GM21825 (cell line): ENCODE measurements at regions not wholly inside any gene's neighbourhood (a gene's known extent, or its start where the extent isn't known, plus 50 kb on each side); places are given as distances from the start of the nearest gene placed in this dataset.
"Not testable (repeated sequence)": the region's sequence is repeated elsewhere in the genome, so short reads cannot be mapped to it uniquely, and the experiment has no call there.

Experiments
- ATAC-seq: cut with Tn5 transposase; IDR thresholded peaks from one replicate; pipeline ENCODE4 v1.9.1; 2021; ENCODE audit warnings: mild to moderate bottlenecking, moderate library complexity; ENCODE audit not compliant: unreplicated experiment

GRCh38 chr10:125257521-125258108 is 97.3 kb upstream of the CTBP2 start:
- ATAC-seq, result no peak

- ATAC-seq, result no peak
Observed at GRCh38 chr10:125256026-125256425, 95.7 kb upstream of the CTBP2 start.

- ATAC-seq, result no peak
Observed at GRCh38 chr10:125252937-125253336, 92.6 kb upstream of the CTBP2 start.

- ATAC-seq, result not testable (repeated sequence)
Observed at GRCh38 chr10:125250834-125251233, 90.5 kb upstream of the CTBP2 start.

GRCh38 chr10:125249948-125250347 is 89.6 kb upstream of the CTBP2 start:
- no peak for ATAC-seq

GRCh38 chr10:125248489-125248888 is 88.1 kb upstream of the CTBP2 start:
- ATAC-seq, result no peak

- no peak for ATAC-seq
Observed at GRCh38 chr10:125247576-125247975, 87.2 kb upstream of the CTBP2 start.

- ATAC-seq, result no peak
Observed at GRCh38 chr10:125243532-125244253, 83.3 kb upstream of the CTBP2 start.

GRCh38 chr10:125238682-125239081 is 78.3 kb upstream of the CTBP2 start:
- no peak for ATAC-seq

- ATAC-seq, result no peak
Observed at GRCh38 chr10:125236091-125236490, 75.7 kb upstream of the CTBP2 start.

- no peak for ATAC-seq
Observed at GRCh38 chr10:125235093-125236069, 75.0 kb upstream of the CTBP2 start.

GRCh38 chr10:125234576-125234975 is 74.2 kb upstream of the CTBP2 start:
- ATAC-seq, result not testable (repeated sequence)

GRCh38 chr10:125233726-125234125 is 73.4 kb upstream of the CTBP2 start:
- no peak for ATAC-seq

- no peak for ATAC-seq
Observed at GRCh38 chr10:125232841-125233240, 72.5 kb upstream of the CTBP2 start.

GRCh38 chr10:125231813-125232475 is 71.6 kb upstream of the CTBP2 start:
- ATAC-seq, result no peak

GRCh38 chr10:125231116-125231812 is 70.9 kb upstream of the CTBP2 start:
- ATAC-seq, result no peak

GRCh38 chr10:125230251-125230650 is 69.9 kb upstream of the CTBP2 start:
- ATAC-seq, result no peak

- not testable (repeated sequence) for ATAC-seq
Observed at GRCh38 chr10:125228245-125228940, 68.0 kb upstream of the CTBP2 start.

GRCh38 chr10:125227546-125227945 is 67.2 kb upstream of the CTBP2 start:
- ATAC-seq, result no peak

GRCh38 chr10:125226823-125227222 is 66.5 kb upstream of the CTBP2 start:
- no peak for ATAC-seq
